DND-41 (cell line): ENCODE measurements at regions not wholly inside any gene's neighbourhood (a gene's known extent, or its start where the extent isn't known, plus 50 kb on each side); places are given as distances from the start of the nearest gene placed in this dataset.

Experiments
- ATAC-seq: fragments of 200-7000 bp; cut with Tn5 transposase; 3 replicates; pipeline ENCODE4 v1.9.1; 2021; ENCODE audit warnings: low read depth; ENCODE audit not compliant: insufficient read depth
- DNase-seq: peaks from one replicate; pipeline ENCODE4 v3.0.0-alpha.2; 2020
- H2AFZ ChIP-seq: 2 replicates; pipeline ENCODE4 v1.6.0; 2012; ENCODE audit warnings: low read depth, low read length
- H3K27ac ChIP-seq: 2 replicates; pipeline ENCODE4 v1.5.1; 2012; ENCODE audit warnings: low read length, inconsistent platforms
- H3K27me3 ChIP-seq: fragments of 200-600 bp; sonication (generic); 2 replicates; pipeline ENCODE4 v1.6.0; 2012; ENCODE audit warnings: low read length, mild to moderate bottlenecking, inconsistent platforms; ENCODE audit not compliant: insufficient read depth, poor library complexity
- H3K36me3 ChIP-seq: 2 replicates; pipeline ENCODE4 v1.5.1; 2012; ENCODE audit warnings: low read length, inconsistent platforms; ENCODE audit not compliant: insufficient read depth
- H3K4me1 ChIP-seq: 2 replicates; pipeline ENCODE4 v1.5.1; 2012; ENCODE audit warnings: mild to moderate bottlenecking, low read length; ENCODE audit not compliant: insufficient read depth
- H3K4me2 ChIP-seq: 2 replicates; pipeline ENCODE4 v1.6.0; 2012; ENCODE audit warnings: mild to moderate bottlenecking, moderate library complexity, low read length, inconsistent platforms; ENCODE audit not compliant: insufficient read depth
- H3K4me3 ChIP-seq, 2 experiments: fragments of 200-600 bp in 1 of 2; shearing (Covaris generic) in 1 of 2; 2 replicates each; pipeline ENCODE4 v1.5.1; 2012 to 2016; ENCODE audit warnings: inconsistent platforms in 2 of 2, low read length in 2 of 2, mild to moderate bottlenecking in 2 of 2, low read depth in 1 of 2, moderate library complexity in 1 of 2
- H3K79me2 ChIP-seq: 2 replicates; pipeline ENCODE4 v1.6.0; 2012; ENCODE audit warnings: low read length, inconsistent platforms; ENCODE audit not compliant: insufficient read depth
- H3K9ac ChIP-seq: 2 replicates; pipeline ENCODE4 v1.6.0; 2012; ENCODE audit warnings: low read depth, mild to moderate bottlenecking, inconsistent platforms, low read length, moderate library complexity
- H3K9me3 ChIP-seq: 2 replicates; pipeline ENCODE4 v1.5.1; 2012; ENCODE audit warnings: low read length, moderate library complexity, mild to moderate bottlenecking, inconsistent platforms; ENCODE audit not compliant: insufficient read depth, severe bottlenecking
- H4K20me1 ChIP-seq: 2 replicates; pipeline ENCODE4 v1.6.0; 2012; ENCODE audit warnings: low read length; ENCODE audit not compliant: insufficient read depth
- EZH2 ChIP-seq: IDR thresholded peaks from 3 replicates; pipeline ENCODE4 v1.6.1; 2012; ENCODE audit warnings: borderline replicate concordance, low read depth, mild to moderate bottlenecking, moderate library complexity, low read length, inconsistent platforms; ENCODE audit not compliant: severe bottlenecking
- TF ChIP-seq, protein P1 (sequence below): IDR thresholded peaks from 2 replicates; pipeline ENCODE4 v1.5.1; 2012; ENCODE audit warnings: borderline replicate concordance, low read length, moderate library complexity, mild to moderate bottlenecking; ENCODE audit not compliant: poor library complexity, severe bottlenecking; ENCODE audit errors: extremely low read depth

DNA sequence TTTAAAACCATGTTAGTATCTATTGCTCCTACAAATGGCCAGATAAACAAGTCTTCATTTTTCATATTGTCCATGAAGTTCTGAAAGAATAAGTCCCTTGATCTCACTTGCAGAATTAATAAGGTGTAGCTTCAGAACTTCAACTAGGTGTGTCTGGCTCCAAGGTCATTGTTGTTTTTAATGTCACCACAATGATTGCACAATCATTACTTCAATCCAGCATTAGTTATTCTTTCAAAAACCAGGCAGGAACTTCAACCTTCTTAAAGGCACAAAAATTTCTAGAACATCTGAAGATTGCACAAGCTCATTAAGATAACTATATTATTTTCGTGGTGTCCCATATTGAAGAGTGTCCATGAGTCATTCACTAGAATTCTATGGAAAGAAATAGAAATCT, 1386.4 kb downstream of the CDH11 start:
- Histone ChIP-seq H3K4me3 (no peak overlapping the region), H3K36me3 (no peaks in the 10 kb centered on the region), H3K27me3 (no peaks in the 10 kb centered on the region), H3K9me3 (no peaks in the 10 kb centered on the region), H3K79me2 (no peaks in the 10 kb centered on the region), H3K9ac (no peak overlapping the region), H3K4me1 (no peaks in the 10 kb centered on the region), H4K20me1 (no peaks in the 10 kb centered on the region), H3K27ac (no peak overlapping the region), H2AFZ (no peak overlapping the region), H3K4me2 (no peak overlapping the region)
- DNase-seq (no peak), ATAC-seq (no peak)
- TF ChIP-seq, protein P1, sequence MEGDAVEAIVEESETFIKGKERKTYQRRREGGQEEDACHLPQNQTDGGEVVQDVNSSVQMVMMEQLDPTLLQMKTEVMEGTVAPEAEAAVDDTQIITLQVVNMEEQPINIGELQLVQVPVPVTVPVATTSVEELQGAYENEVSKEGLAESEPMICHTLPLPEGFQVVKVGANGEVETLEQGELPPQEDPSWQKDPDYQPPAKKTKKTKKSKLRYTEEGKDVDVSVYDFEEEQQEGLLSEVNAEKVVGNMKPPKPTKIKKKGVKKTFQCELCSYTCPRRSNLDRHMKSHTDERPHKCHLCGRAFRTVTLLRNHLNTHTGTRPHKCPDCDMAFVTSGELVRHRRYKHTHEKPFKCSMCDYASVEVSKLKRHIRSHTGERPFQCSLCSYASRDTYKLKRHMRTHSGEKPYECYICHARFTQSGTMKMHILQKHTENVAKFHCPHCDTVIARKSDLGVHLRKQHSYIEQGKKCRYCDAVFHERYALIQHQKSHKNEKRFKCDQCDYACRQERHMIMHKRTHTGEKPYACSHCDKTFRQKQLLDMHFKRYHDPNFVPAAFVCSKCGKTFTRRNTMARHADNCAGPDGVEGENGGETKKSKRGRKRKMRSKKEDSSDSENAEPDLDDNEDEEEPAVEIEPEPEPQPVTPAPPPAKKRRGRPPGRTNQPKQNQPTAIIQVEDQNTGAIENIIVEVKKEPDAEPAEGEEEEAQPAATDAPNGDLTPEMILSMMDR = no peak
- TF ChIP-seq EZH2 = no peak

DNA sequence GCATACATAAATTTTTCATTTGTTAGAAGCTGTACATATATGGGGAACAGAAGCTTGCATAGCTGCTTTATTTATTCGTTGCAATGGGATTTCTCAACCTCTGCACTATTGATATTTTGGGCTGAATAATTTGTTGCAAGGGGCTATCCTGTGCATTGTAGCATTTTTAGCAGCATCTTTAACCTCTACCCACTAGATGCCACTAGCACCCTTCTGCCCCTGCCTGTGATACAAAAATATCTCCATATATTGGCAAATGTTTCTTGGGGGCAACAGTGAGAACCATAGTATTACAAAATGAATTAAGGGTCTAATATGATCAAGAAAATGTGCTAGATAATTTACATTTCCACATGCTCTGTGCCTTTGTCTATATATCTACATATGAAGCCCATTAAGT, 1401.0 kb downstream of the CDH11 start:
- Histone ChIP-seq H3K27me3 (no peaks in the 10 kb centered on the region), H4K20me1 (no peaks in the 10 kb centered on the region), H3K4me1 (no peaks in the 10 kb centered on the region), H3K4me2 (no peak overlapping the region), H2AFZ (no peak overlapping the region), H3K79me2 (no peaks in the 10 kb centered on the region), H3K9me3 (no peaks in the 10 kb centered on the region), H3K27ac (no peak overlapping the region), H3K4me3 (no peak overlapping the region), H3K9ac (no peak overlapping the region), H3K36me3 (no peaks in the 10 kb centered on the region)
- DNase-seq = no peak
- no peak for ATAC-seq
- no peak for TF ChIP-seq EZH2
- TF ChIP-seq, protein P1 = no peak

DNA sequence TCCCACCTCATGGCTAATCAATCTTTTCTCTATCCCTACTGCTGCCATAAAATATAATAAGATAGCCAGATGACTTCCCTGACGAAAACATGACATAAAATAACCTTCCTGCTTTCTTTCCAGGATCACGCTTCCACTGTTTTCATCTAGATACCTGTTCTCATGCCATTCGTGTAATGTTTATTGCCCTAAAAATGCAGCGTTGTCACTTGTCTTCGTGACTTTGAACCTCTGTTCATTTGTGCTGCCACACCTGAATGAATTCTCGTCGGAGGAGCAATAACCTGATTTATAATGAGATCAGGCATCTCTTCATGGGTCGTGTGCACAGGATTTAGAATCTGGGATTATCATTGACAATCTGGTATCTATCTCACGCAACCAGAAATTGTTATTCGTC, 1401.9 kb downstream of the CDH11 start:
- H3K4me1 ChIP-seq = no peaks in the 10 kb centered on the region
- no peak overlapping the region for H3K4me2 ChIP-seq
- ATAC-seq (no peak), DNase-seq (no peak)
- H3K79me2 ChIP-seq = no peaks in the 10 kb centered on the region
- no peaks in the 10 kb centered on the region for H4K20me1 ChIP-seq
- no peak for TF ChIP-seq EZH2
- TF ChIP-seq, protein P1 = no peak
- no peak overlapping the region for H3K27ac ChIP-seq
- H3K36me3 ChIP-seq = no peaks in the 10 kb centered on the region
- H2AFZ ChIP-seq = no peak overlapping the region
- no peak overlapping the region for H3K4me3 ChIP-seq
- no peaks in the 10 kb centered on the region for H3K9me3 ChIP-seq
- no peaks in the 10 kb centered on the region for H3K27me3 ChIP-seq
- H3K9ac ChIP-seq = no peak overlapping the region

DNA sequence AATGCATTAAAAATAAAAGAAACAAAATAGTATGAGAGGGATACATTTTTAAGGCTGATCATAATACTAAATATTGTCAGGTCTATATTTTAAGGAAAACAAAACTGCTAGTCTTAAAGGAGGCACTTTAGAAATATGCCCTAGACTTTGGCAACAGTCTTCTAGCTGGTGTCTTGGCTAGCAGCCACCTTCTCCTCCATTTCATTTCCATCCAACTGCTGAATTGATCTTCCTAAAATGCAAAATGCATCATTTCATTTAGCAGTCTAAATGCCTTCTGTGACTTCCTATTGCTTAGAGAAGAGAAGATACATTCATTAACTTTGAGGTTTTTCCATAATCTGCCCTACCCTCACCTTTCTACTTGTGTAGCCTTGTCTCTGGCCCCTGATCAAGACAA, 1404.1 kb downstream of the CDH11 start:
- H3K36me3 ChIP-seq = no peaks in the 10 kb centered on the region
- H3K9ac ChIP-seq = no peak overlapping the region
- H3K9me3 ChIP-seq = no peaks in the 10 kb centered on the region
- H2AFZ ChIP-seq = no peak overlapping the region
- DNase-seq (no peak), ATAC-seq (no peak)
- H3K4me1 ChIP-seq = no peaks in the 10 kb centered on the region
- TF ChIP-seq, protein P1 = no peak
- no peak for TF ChIP-seq EZH2
- H3K27ac ChIP-seq = no peak overlapping the region
- no peak overlapping the region for H3K4me3 ChIP-seq
- no peak overlapping the region for H3K4me2 ChIP-seq
- H3K79me2 ChIP-seq = no peaks in the 10 kb centered on the region
- H3K27me3 ChIP-seq = no peaks in the 10 kb centered on the region
- no peaks in the 10 kb centered on the region for H4K20me1 ChIP-seq
